ENCODE measurements at regions not wholly inside any gene's neighbourhood (a gene's known extent, or its start where the extent isn't known, plus 50 kb on each side); places are given as distances from the start of the nearest gene placed in this dataset.

DNA sequence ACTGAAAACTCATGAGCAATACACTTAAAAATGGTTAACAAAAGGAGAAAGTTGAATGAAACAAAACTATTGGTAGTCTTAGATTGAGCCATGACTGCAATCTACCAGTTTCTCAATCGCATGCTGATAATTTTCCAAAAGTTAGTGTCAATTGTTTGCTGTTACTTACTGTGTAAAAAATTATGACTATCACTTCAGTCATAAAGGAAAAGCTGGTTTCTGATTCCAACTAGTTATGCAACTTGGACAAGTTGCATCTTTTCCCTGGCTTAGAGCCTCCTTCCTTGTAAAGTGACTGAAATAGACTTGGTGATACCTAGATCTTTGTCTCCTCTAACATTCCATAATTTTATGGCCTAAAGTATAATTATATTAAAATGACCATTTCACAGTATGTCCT is 88.3 kb upstream of the PAK5 start:
- Histone ChIP-seq H3K14ac (ENCODE audit: low read length in 2 of 2) (no peak overlapping the region), H2BK12ac (ENCODE audit: low read length in 2 of 2) (no peak overlapping the region), H3K4me2 (ENCODE audit: low read length, poor library complexity, severe bottlenecking) (no peak overlapping the region), H3K36me3 (ENCODE audit: control insufficient read depth in 1 of 2, insufficient read depth in 2 of 2, low read depth in 1 of 2, low read length in 2 of 2) (no peaks in the 10 kb centered on the region), H3K79me1 (replicated peaks; ENCODE audit: low read length, poor library complexity, severe bottlenecking) (no peaks in the 10 kb centered on the region), H3K27me3 (ENCODE audit: control insufficient read depth in 1 of 2, insufficient read depth in 1 of 2, low read length in 2 of 2) (peaks cover 16 to 38% of the 10 kb centered on the region in 2 experiments), H4K91ac (ENCODE audit: low read length) (no peak overlapping the region), H3K9ac (ENCODE audit: low read length) (no peak overlapping the region), H2BK120ac (ENCODE audit: low read depth, low read length) (no peak overlapping the region), H3K4ac (ENCODE audit: low read depth in 1 of 2, low read length in 2 of 2) (no peak overlapping the region), H3K27ac (ENCODE audit: low read length, poor library complexity, severe bottlenecking) (no peak overlapping the region), H3K23ac (ENCODE audit: low read length in 2 of 2) (no peak overlapping the region), H2AK5ac (ENCODE audit: low read length, severe bottlenecking) (no peak overlapping the region), H2AFZ (ENCODE audit: low read depth, low read length) (no peak overlapping the region), H3K9me3 (ENCODE audit: control insufficient read depth, low read length) (no peaks in the 10 kb centered on the region), H4K8ac (ENCODE audit: low read length) (no peak overlapping the region), H3K18ac (ENCODE audit: low read depth in 1 of 2, low read length in 2 of 2) (no peak overlapping the region), H3K4me3 (ENCODE audit: insufficient read depth in 1 of 2, low read depth in 1 of 2, low read length in 2 of 2) (no peak overlapping the region), H2BK5ac (ENCODE audit: low read depth, low read length, poor library complexity, severe bottlenecking) (no peak overlapping the region), H3K4me1 (ENCODE audit: control insufficient read depth, insufficient read depth, low read depth, low read length) (no peaks in the 10 kb centered on the region), H2BK15ac (ENCODE audit: low read depth, poor library complexity, severe bottlenecking) (no peak overlapping the region)
- DNase-seq: no peak
- no CpG with 5 or more reads among the region's 1 CpG for WGBS

DNA sequence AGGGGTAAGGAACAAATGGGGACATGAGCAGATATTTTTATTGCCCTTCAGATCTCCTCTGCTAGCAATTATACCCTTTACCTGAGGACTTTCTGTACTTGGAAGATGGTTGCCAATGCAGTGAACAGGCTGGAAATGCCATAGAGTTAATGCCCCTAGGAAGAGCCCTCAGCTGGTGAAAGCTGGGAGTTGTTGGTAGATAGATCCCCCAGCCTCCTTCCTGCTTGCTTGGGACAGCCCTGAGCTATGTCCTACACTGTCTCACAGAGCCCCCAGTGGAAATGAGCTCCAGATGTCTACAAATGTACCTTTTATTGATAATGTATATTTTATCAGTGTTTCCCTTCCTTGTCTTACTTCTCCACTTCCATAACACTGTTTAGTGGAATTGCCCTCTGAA is 87.6 kb upstream of the PAK5 start:
- Histone ChIP-seq H3K36me3 (ENCODE audit: control insufficient read depth in 1 of 2, insufficient read depth in 2 of 2, low read depth in 1 of 2, low read length in 2 of 2) (no peaks in the 10 kb centered on the region), H3K4me1 (ENCODE audit: control insufficient read depth, insufficient read depth, low read depth, low read length) (no peaks in the 10 kb centered on the region), H3K9me3 (ENCODE audit: control insufficient read depth, low read length) (no peaks in the 10 kb centered on the region), H4K91ac (ENCODE audit: low read length) (no peak overlapping the region), H3K4ac (ENCODE audit: low read depth in 1 of 2, low read length in 2 of 2) (no peak overlapping the region), H3K23ac (ENCODE audit: low read length in 2 of 2) (no peak overlapping the region), H3K27me3 (ENCODE audit: control insufficient read depth in 1 of 2, insufficient read depth in 1 of 2, low read length in 2 of 2) (peaks cover 16 to 38% of the 10 kb centered on the region in 2 experiments), H3K9ac (ENCODE audit: low read length) (no peak overlapping the region), H3K4me3 (ENCODE audit: insufficient read depth in 1 of 2, low read depth in 1 of 2, low read length in 2 of 2) (no peak overlapping the region), H3K27ac (ENCODE audit: low read length, poor library complexity, severe bottlenecking) (no peak overlapping the region), H2BK120ac (ENCODE audit: low read depth, low read length) (no peak overlapping the region), H3K79me1 (replicated peaks; ENCODE audit: low read length, poor library complexity, severe bottlenecking) (no peaks in the 10 kb centered on the region), H2AFZ (ENCODE audit: low read depth, low read length) (peak overlapping the region; percentile 63), H2BK12ac (ENCODE audit: low read length in 2 of 2) (no peak overlapping the region), H2BK15ac (ENCODE audit: low read depth, poor library complexity, severe bottlenecking) (no peak overlapping the region), H2BK5ac (ENCODE audit: low read depth, low read length, poor library complexity, severe bottlenecking) (no peak overlapping the region), H3K4me2 (ENCODE audit: low read length, poor library complexity, severe bottlenecking) (no peak overlapping the region), H4K8ac (ENCODE audit: low read length) (no peak overlapping the region), H3K14ac (ENCODE audit: low read length in 2 of 2) (no peak overlapping the region), H3K18ac (ENCODE audit: low read depth in 1 of 2, low read length in 2 of 2) (no peak overlapping the region), H2AK5ac (ENCODE audit: low read length, severe bottlenecking) (no peak overlapping the region)
- no peak for DNase-seq

DNA sequence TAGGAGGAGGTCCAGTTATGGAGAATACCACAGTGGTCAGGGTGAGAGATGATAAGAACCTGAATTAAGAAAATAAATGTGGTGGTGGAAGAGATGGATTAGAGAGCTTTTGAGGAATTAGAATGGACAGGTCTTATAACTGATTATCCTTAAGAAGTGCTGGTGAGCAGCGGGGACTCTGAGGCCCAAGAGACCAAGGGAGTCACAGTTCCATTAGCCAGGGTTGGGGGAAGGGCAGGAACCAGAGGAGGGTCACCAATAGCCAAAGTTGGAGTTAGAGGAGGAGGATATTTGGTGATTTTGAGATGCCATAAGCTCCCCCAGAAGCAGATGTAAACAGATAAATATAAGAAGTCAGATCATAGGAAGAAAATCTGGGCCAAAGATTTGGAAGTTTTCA is 87.1 kb upstream of the PAK5 start:
- Histone ChIP-seq H3K27ac (ENCODE audit: low read length, poor library complexity, severe bottlenecking) (no peak overlapping the region), H2AFZ (ENCODE audit: low read depth, low read length) (no peak overlapping the region), H3K14ac (ENCODE audit: low read length in 2 of 2) (no peak overlapping the region), H3K4me1 (ENCODE audit: control insufficient read depth, insufficient read depth, low read depth, low read length) (no peaks in the 10 kb centered on the region), H3K23ac (ENCODE audit: low read length in 2 of 2) (no peak overlapping the region), H3K27me3 (ENCODE audit: control insufficient read depth in 1 of 2, insufficient read depth in 1 of 2, low read length in 2 of 2) (peaks cover 16 to 43% of the 10 kb centered on the region in 2 experiments), H3K36me3 (ENCODE audit: control insufficient read depth in 1 of 2, insufficient read depth in 2 of 2, low read depth in 1 of 2, low read length in 2 of 2) (no peaks in the 10 kb centered on the region), H3K79me1 (replicated peaks; ENCODE audit: low read length, poor library complexity, severe bottlenecking) (no peaks in the 10 kb centered on the region), H3K4me3 (ENCODE audit: insufficient read depth in 1 of 2, low read depth in 1 of 2, low read length in 2 of 2) (no peak overlapping the region), H4K8ac (ENCODE audit: low read length) (no peak overlapping the region), H3K18ac (ENCODE audit: low read depth in 1 of 2, low read length in 2 of 2) (no peak overlapping the region), H3K9me3 (ENCODE audit: control insufficient read depth, low read length) (no peaks in the 10 kb centered on the region), H2BK120ac (ENCODE audit: low read depth, low read length) (no peak overlapping the region), H2BK15ac (ENCODE audit: low read depth, poor library complexity, severe bottlenecking) (no peak overlapping the region), H2BK12ac (ENCODE audit: low read length in 2 of 2) (no peak overlapping the region), H4K91ac (ENCODE audit: low read length) (no peak overlapping the region), H2AK5ac (ENCODE audit: low read length, severe bottlenecking) (no peak overlapping the region), H3K4me2 (ENCODE audit: low read length, poor library complexity, severe bottlenecking) (no peak overlapping the region), H3K4ac (ENCODE audit: low read depth in 1 of 2, low read length in 2 of 2) (no peak overlapping the region), H2BK5ac (ENCODE audit: low read depth, low read length, poor library complexity, severe bottlenecking) (no peak overlapping the region), H3K9ac (ENCODE audit: low read length) (no peak overlapping the region)
- 59% methylated on average over 1 of the region's 1 CpG for WGBS
- no peak for DNase-seq

DNA sequence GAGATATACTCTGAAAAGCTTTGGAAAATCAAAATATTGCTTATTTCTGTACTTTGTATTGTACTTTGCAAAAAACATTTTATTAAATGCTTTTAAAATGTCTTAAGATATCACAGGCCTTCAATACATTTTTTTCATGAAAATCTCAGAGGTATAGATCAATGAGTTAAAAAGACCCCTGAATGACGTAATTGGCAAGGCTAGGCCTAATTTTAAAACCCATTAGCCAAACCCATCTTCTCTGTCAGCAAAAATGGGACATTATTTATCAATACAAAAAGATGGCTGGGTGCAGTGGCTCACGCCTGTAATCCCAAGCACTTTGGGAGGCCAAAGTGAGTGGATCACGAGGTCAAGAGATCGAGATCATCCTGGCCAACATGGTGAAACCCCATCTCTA is 84.8 kb upstream of the PAK5 start:
- no peak overlapping the region for H3K9ac ChIP-seq (ENCODE audit: low read length)
- no peak overlapping the region for H3K14ac ChIP-seq (ENCODE audit: low read length in 2 of 2)
- no peak overlapping the region for H3K4me3 ChIP-seq (ENCODE audit: insufficient read depth in 1 of 2, low read depth in 1 of 2, low read length in 2 of 2)
- 90% methylated on average over 4 of the region's 4 CpGs for WGBS
- no peaks in the 10 kb centered on the region for H3K4me1 ChIP-seq (ENCODE audit: control insufficient read depth, insufficient read depth, low read depth, low read length)
- no peak overlapping the region for H4K91ac ChIP-seq (ENCODE audit: low read length)
- no peak overlapping the region for H3K18ac ChIP-seq (ENCODE audit: low read depth in 1 of 2, low read length in 2 of 2)
- H2BK5ac ChIP-seq (ENCODE audit: low read depth, low read length, poor library complexity, severe bottlenecking): no peak overlapping the region
- H4K8ac ChIP-seq (ENCODE audit: low read length): no peak overlapping the region
- no peaks in the 10 kb centered on the region for H3K79me1 ChIP-seq (replicated peaks; ENCODE audit: low read length, poor library complexity, severe bottlenecking)
- H2BK12ac ChIP-seq (ENCODE audit: low read length in 2 of 2): no peak overlapping the region
- no peak overlapping the region for H3K4me2 ChIP-seq (ENCODE audit: low read length, poor library complexity, severe bottlenecking)
- H3K4ac ChIP-seq (ENCODE audit: low read depth in 1 of 2, low read length in 2 of 2): no peak overlapping the region
- no peaks in the 10 kb centered on the region for H3K36me3 ChIP-seq (ENCODE audit: control insufficient read depth in 1 of 2, insufficient read depth in 2 of 2, low read depth in 1 of 2, low read length in 2 of 2)
- H2AK5ac ChIP-seq (ENCODE audit: low read length, severe bottlenecking): no peak overlapping the region
- no peak overlapping the region for H3K23ac ChIP-seq (ENCODE audit: low read length in 2 of 2)
- no peak overlapping the region for H2BK120ac ChIP-seq (ENCODE audit: low read depth, low read length)
- H2AFZ ChIP-seq (ENCODE audit: low read depth, low read length): no peak overlapping the region
- H3K27ac ChIP-seq (ENCODE audit: low read length, poor library complexity, severe bottlenecking): no peak overlapping the region
- peaks cover 14 to 26% of the 10 kb centered on the region in 2 experiments for H3K27me3 ChIP-seq (ENCODE audit: control insufficient read depth in 1 of 2, insufficient read depth in 1 of 2, low read length in 2 of 2)
- DNase-seq: no peak
- H3K9me3 ChIP-seq (ENCODE audit: control insufficient read depth, low read length): no peaks in the 10 kb centered on the region
- no peak overlapping the region for H2BK15ac ChIP-seq (ENCODE audit: low read depth, poor library complexity, severe bottlenecking)

All from mesenchymal stem cell (in vitro differentiated cells and primary cell).